WTC11 (cell line): ENCODE measurements at regions not wholly inside any gene's neighbourhood (a gene's known extent, or its start where the extent isn't known, plus 50 kb on each side); places are given as distances from the start of the nearest gene placed in this dataset.
A peak's percentile ranks its signal among the peaks of the same experiment; 100 is the strongest.

Source experiments
- ARID4B ChIP-seq: sonication (generic); formaldehyde crosslinking; IDR thresholded peaks from 2 replicates; pipeline ENCODE4 v1.8.0; 2023; ENCODE audit warnings: missing genetic modification reagents, mild to moderate bottlenecking, borderline replicate concordance
- E2F4 ChIP-seq: sonication (generic); formaldehyde crosslinking; IDR thresholded peaks from 2 replicates; pipeline ENCODE4 v1.8.1; 2022; ENCODE audit warnings: low read depth, mild to moderate bottlenecking, moderate library complexity, missing genetic modification reagents, borderline replicate concordance
- ELF4 ChIP-seq: sonication (generic); formaldehyde crosslinking; IDR thresholded peaks from 2 replicates; pipeline ENCODE4 v1.8.1; 2022; ENCODE audit warnings: low read depth, mild to moderate bottlenecking, moderate library complexity, missing genetic modification reagents
- ETV6 ChIP-seq: sonication (generic); formaldehyde crosslinking; IDR thresholded peaks from 2 replicates; pipeline ENCODE4 v1.8.1; 2022; ENCODE audit warnings: mild to moderate bottlenecking, missing genetic modification reagents
- FOXP1 ChIP-seq: sonication (generic); formaldehyde crosslinking; IDR thresholded peaks from 2 replicates; pipeline ENCODE4 v1.8.0; 2022; ENCODE audit warnings: missing genetic modification reagents, mild to moderate bottlenecking, moderate library complexity, borderline replicate concordance
- MXD4 ChIP-seq: fragments of 250-450 bp; sonication (Bioruptor Pico); IDR thresholded peaks from 2 replicates; pipeline ENCODE4 v1.8.0; 2021; ENCODE audit warnings: mild to moderate bottlenecking, moderate library complexity, borderline replicate concordance
- NR2C2 ChIP-seq: sonication (generic); formaldehyde crosslinking; IDR thresholded peaks from 2 replicates; pipeline ENCODE4 v1.8.0; 2022; ENCODE audit warnings: mild to moderate bottlenecking, missing genetic modification reagents
- PRRX2 ChIP-seq: fragments of 250-450 bp; sonication (Bioruptor Pico); IDR thresholded peaks from 2 replicates; pipeline ENCODE4 v1.8.0; 2021; ENCODE audit warnings: mild to moderate bottlenecking
- SMAD3 ChIP-seq: sonication (generic); formaldehyde crosslinking; IDR thresholded peaks from 2 replicates; pipeline ENCODE4 v1.8.0; 2022; ENCODE audit warnings: missing genetic modification reagents, mild to moderate bottlenecking, borderline replicate concordance
- TCF7 ChIP-seq: sonication (generic); formaldehyde crosslinking; IDR thresholded peaks from 2 replicates; pipeline ENCODE4 v1.8.0; 2022; ENCODE audit warnings: mild to moderate bottlenecking, low read depth, missing genetic modification reagents, moderate library complexity
- USF1 ChIP-seq: sonication (generic); formaldehyde crosslinking; IDR thresholded peaks from 2 replicates; pipeline ENCODE4 v1.8.0; 2022; ENCODE audit warnings: mild to moderate bottlenecking, missing genetic modification reagents
- USF2 ChIP-seq: sonication (generic); formaldehyde crosslinking; IDR thresholded peaks from 2 replicates; pipeline ENCODE4 v1.8.1; 2023; ENCODE audit warnings: mild to moderate bottlenecking, missing genetic modification reagents, moderate library complexity
- ZBTB21 ChIP-seq: sonication (generic); formaldehyde crosslinking; IDR thresholded peaks from 2 replicates; pipeline ENCODE4 v1.8.1; 2023; ENCODE audit warnings: mild to moderate bottlenecking, missing genetic modification reagents, borderline replicate concordance
- ZNF416 ChIP-seq: fragments of 250-450 bp; sonication (Bioruptor Pico); IDR thresholded peaks from 2 replicates; pipeline ENCODE4 v1.9.0; 2021; ENCODE audit warnings: mild to moderate bottlenecking, inconsistent platforms
- ZNF425 ChIP-seq: fragments of 250-450 bp; sonication (Bioruptor Pico); conservative IDR thresholded peaks from 2 replicates; pipeline ENCODE4 v1.9.0; 2021; ENCODE audit warnings: mild to moderate bottlenecking
- TF ChIP-seq, protein P1 (sequence below): sonication (generic); formaldehyde crosslinking; IDR thresholded peaks from 2 replicates; pipeline ENCODE4 v1.8.0; 2023; ENCODE audit warnings: missing genetic modification reagents
- TF ChIP-seq, protein P2 (sequence below): fragments of 250-450 bp; sonication (Bioruptor Pico); IDR thresholded peaks from 2 replicates; pipeline ENCODE4 v1.9.0; 2021; ENCODE audit warnings: mild to moderate bottlenecking
- TF ChIP-seq, protein P3 (sequence below): sonication (generic); formaldehyde crosslinking; IDR thresholded peaks from 2 replicates; pipeline ENCODE4 v1.8.1; 2022; ENCODE audit warnings: mild to moderate bottlenecking, moderate library complexity, missing genetic modification reagents
- TF ChIP-seq, protein P4 (sequence below): sonication (generic); formaldehyde crosslinking; IDR thresholded peaks from 2 replicates; pipeline ENCODE4 v1.8.0; 2022; ENCODE audit warnings: mild to moderate bottlenecking, missing genetic modification reagents
- TF ChIP-seq, protein P5 (sequence below): sonication (generic); formaldehyde crosslinking; IDR thresholded peaks from 2 replicates; pipeline ENCODE4 v1.8.0; 2022; ENCODE audit warnings: missing genetic modification reagents

GRCh38 chr12:107903341-107904061, 129.0 kb downstream of the ASCL4 start (continued):
- TF ChIP-seq ARID4B (CRISPR knock-in tag) (0 out of 2 replicates have a peak, but pooled peaks have one; percentile 37), ZNF425 (CRISPR knock-in tag) (no peak), TCF7 (CRISPR knock-in tag) (peak; percentile 82; the same call in 1 of the 2 replicates), ZBTB21 (peak; percentile 64; the same call in 1 of the 2 replicates), ZNF416 (CRISPR knock-in tag) (no peak), PRRX2 (CRISPR knock-in tag) (no peak), ELF4 (CRISPR knock-in tag) (0 out of 2 replicates have a peak, but pooled peaks have one; percentile 38), USF2 (CRISPR knock-in tag) (0 out of 2 replicates have a peak, but pooled peaks have one; percentile 41), USF1 (CRISPR knock-in tag) (peak; percentile 23; the same call in 1 of the 2 replicates), NR2C2 (0 out of 2 replicates have a peak, but pooled peaks have one; percentile 45), MXD4 (CRISPR knock-in tag) (no peak), FOXP1 (peak; percentile 88), E2F4 (peak; percentile 73; the same call in 1 of the 2 replicates), SMAD3 (CRISPR knock-in tag) (peak; percentile 85; the same call in 1 of the 2 replicates), ETV6 (CRISPR knock-in tag) (peak; percentile 89)
- TF ChIP-seq, protein P1, sequence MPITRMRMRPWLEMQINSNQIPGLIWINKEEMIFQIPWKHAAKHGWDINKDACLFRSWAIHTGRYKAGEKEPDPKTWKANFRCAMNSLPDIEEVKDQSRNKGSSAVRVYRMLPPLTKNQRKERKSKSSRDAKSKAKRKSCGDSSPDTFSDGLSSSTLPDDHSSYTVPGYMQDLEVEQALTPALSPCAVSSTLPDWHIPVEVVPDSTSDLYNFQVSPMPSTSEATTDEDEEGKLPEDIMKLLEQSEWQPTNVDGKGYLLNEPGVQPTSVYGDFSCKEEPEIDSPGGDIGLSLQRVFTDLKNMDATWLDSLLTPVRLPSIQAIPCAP: peak; percentile 76; the same call in 1 of the 2 replicates
- TF ChIP-seq, protein P2, sequence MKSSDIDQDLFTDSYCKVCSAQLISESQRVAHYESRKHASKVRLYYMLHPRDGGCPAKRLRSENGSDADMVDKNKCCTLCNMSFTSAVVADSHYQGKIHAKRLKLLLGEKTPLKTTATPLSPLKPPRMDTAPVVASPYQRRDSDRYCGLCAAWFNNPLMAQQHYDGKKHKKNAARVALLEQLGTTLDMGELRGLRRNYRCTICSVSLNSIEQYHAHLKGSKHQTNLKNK (CRISPR knock-in tag): no peak
- TF ChIP-seq, protein P3, sequence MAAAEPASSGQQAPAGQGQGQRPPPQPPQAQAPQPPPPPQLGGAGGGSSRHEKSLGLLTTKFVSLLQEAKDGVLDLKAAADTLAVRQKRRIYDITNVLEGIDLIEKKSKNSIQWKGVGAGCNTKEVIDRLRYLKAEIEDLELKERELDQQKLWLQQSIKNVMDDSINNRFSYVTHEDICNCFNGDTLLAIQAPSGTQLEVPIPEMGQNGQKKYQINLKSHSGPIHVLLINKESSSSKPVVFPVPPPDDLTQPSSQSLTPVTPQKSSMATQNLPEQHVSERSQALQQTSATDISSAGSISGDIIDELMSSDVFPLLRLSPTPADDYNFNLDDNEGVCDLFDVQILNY: peak; percentile 77; the same call in 1 of the 2 replicates
- TF ChIP-seq, protein P4, sequence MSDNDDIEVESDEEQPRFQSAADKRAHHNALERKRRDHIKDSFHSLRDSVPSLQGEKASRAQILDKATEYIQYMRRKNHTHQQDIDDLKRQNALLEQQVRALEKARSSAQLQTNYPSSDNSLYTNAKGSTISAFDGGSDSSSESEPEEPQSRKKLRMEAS (CRISPR knock-in tag): peak; percentile 96
- TF ChIP-seq, protein P5, sequence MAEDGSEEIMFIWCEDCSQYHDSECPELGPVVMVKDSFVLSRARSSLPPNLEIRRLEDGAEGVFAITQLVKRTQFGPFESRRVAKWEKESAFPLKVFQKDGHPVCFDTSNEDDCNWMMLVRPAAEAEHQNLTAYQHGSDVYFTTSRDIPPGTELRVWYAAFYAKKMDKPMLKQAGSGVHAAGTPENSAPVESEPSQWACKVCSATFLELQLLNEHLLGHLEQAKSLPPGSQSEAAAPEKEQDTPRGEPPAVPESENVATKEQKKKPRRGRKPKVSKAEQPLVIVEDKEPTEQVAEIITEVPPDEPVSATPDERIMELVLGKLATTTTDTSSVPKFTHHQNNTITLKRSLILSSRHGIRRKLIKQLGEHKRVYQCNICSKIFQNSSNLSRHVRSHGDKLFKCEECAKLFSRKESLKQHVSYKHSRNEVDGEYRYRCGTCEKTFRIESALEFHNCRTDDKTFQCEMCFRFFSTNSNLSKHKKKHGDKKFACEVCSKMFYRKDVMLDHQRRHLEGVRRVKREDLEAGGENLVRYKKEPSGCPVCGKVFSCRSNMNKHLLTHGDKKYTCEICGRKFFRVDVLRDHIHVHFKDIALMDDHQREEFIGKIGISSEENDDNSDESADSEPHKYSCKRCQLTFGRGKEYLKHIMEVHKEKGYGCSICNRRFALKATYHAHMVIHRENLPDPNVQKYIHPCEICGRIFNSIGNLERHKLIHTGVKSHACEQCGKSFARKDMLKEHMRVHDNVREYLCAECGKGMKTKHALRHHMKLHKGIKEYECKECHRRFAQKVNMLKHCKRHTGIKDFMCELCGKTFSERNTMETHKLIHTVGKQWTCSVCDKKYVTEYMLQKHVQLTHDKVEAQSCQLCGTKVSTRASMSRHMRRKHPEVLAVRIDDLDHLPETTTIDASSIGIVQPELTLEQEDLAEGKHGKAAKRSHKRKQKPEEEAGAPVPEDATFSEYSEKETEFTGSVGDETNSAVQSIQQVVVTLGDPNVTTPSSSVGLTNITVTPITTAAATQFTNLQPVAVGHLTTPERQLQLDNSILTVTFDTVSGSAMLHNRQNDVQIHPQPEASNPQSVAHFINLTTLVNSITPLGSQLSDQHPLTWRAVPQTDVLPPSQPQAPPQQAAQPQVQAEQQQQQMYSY: 0 out of 2 replicates have a peak, but pooled peaks have one; percentile 7
